SHP77 (cell line): ENCODE measurements at regions not wholly inside any gene's neighbourhood (a gene's known extent, or its start where the extent isn't known, plus 50 kb on each side); places are given as distances from the start of the nearest gene placed in this dataset.
"Not testable (repeated sequence)": the region's sequence is repeated elsewhere in the genome, so short reads cannot be mapped to it uniquely, and the experiment has no call there.

ENCODE experiments used
- DNase-seq, 2 experiments: peaks; one replicate each; lab custom pipeline; 2025; lab: John Stamatoyannopoulos, UW

DNA sequence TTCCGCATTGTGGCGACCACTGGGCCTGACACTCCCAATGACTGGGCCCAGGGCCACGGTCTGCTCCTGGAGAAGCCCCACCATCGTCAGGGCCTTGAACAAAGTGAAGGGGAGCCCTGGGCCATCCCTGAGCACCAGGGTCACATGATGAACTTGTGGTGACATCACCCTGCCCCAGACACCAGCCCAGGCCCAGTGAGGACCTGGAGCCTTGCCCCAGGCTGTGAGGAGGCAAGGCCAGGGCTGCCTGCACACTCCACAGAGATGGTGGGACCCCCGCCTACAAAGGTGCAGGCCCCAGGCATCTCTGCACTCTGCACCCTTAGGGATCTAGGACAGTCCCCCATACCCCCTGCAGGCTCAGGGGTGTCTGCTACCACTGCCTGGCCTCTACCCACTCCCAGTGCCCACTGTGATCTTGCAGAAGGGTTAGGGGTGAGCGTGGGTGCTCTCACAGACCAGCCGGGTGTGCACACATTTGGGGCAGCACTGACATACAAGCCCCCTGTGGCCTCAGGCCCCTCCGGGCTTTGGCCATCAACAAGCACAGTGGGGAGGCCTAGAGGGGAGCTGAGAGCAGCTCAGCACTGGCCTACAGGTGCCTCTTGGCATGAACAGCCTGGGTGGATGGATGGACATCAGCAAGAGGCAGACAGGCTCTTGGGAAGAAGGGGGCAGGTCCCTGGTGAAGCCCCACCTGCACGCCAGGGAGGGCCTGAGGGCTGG, 624.0 kb upstream of the LRRTM4 start:
- no peak for DNase-seq

- peak; percentile 20 to 21 for DNase-seq
These were observed 625.3 kb upstream of the LRRTM4 start for GRCh38 chr2:78147466-78147865.

GRCh38 chr2:78154586-78154985, 632.4 kb upstream of the LRRTM4 start:
- no peak for DNase-seq

DNA sequence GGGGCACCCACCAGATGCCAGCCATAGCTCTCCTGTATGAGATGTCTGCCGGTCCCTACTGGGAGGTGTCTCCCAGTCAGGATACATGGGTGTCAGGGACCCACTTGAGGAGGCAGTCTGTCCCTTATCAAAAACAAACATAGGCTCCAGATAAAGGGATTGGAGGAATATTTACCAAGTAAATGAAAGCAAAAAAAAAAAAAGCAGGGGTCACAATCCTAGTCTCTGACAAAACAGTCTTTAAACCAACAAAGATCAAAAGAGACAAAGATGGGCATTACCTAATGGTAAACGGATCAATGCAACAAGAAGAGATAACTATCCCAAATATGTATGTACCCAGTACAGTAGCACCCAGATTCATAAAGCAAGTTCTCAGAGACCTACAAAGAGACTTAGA, 640.0 kb upstream of the LRRTM4 start:
- no peak for DNase-seq

GRCh38 chr2:78172157-78172556, 650.0 kb upstream of the LRRTM4 start:
- not testable (repeated sequence) for DNase-seq

DNA sequence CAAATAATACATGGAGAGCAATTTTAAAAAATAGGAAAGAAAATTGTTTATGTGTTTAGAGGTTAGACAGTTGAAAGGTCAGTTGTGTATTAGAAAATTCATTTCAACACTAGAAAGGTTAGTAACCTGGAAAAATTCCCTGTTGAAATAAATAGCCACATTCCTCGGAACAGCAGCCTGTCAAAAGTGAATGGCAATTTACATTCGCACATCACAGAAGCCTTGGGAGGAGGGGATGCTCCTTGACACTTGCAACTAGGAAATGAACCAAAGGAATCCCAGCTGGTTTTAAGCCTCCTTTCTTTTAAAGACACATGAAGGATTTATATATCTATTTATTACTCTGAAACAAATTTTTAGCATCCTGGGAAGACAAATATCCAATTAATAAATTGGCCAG, 653.5 kb upstream of the LRRTM4 start:
- DNase-seq: no peak

GRCh38 chr2:78201064-78201575, 678.9 kb upstream of the LRRTM4 start:
- DNase-seq: no peak

GRCh38 chr2:78202366-78202765, 680.2 kb upstream of the LRRTM4 start:
- DNase-seq: no peak

DNA sequence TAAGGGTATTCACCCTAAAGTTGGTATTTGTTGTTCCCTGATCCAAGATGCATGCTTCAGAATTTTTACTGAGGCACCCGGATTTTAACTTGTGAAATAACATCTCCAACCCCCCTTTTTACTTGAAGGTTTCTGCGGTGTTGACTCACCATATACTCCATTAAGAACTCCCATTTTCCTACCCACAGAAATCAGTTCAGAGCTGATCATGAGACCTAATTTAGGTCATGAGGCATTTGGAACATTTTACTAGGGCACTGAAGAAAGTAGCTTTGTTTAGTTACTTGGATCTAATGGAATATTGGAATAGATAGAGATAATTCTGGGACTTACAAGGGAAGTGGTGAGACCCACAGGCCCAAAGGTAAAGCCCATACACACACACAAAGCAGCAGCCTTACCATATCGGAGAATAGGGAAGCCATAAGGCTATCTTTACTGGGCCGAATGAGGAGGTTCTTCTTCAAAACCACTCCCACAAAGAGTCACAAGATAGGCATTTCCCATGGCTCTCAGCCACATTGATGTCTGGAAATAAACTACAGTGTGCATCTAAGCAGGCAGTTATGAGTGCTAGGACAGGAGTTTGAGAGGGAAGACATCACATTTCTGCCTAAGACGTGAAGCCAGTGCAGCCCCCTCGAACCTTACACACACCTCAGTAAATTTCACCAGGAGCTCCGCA, 681.0 kb upstream of the LRRTM4 start:
- DNase-seq: no peak

GRCh38 chr2:78218066-78218465, 695.9 kb upstream of the LRRTM4 start:
- no peak for DNase-seq

- no peak for DNase-seq
These were observed 715.5 kb upstream of the LRRTM4 start for GRCh38 chr2:78237704-78238103.

- DNase-seq: no peak
These were observed 723.4 kb upstream of the LRRTM4 start for GRCh38 chr2:78245394-78246135.

GRCh38 chr2:78251708-78252107, 729.5 kb upstream of the LRRTM4 start:
- DNase-seq: no peak

GRCh38 chr2:78260861-78261260, 738.7 kb upstream of the LRRTM4 start:
- no peak for DNase-seq

DNA sequence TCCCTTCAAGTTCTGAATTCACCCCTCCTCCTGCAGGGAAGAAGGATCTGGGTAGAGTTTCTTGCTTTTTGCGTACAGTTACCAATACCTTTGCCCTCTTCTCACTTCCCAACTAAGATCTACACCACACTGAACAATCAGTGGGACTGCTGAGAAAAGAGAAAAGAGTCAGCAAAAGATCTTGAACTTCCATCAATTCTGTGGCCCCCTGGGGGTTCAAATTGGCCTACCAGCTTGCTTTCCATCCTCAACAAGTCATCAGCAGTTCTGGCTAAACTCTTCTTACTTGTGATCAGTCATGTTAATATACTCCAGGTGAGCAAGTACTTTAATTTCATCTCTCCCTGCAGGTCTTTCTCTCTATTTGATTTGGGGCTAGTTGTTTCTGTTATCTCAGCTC, 739.3 kb upstream of the LRRTM4 start:
- DNase-seq: no peak

GRCh38 chr2:78262089-78262488, 739.9 kb upstream of the LRRTM4 start:
- DNase-seq: not testable (repeated sequence)

DNA sequence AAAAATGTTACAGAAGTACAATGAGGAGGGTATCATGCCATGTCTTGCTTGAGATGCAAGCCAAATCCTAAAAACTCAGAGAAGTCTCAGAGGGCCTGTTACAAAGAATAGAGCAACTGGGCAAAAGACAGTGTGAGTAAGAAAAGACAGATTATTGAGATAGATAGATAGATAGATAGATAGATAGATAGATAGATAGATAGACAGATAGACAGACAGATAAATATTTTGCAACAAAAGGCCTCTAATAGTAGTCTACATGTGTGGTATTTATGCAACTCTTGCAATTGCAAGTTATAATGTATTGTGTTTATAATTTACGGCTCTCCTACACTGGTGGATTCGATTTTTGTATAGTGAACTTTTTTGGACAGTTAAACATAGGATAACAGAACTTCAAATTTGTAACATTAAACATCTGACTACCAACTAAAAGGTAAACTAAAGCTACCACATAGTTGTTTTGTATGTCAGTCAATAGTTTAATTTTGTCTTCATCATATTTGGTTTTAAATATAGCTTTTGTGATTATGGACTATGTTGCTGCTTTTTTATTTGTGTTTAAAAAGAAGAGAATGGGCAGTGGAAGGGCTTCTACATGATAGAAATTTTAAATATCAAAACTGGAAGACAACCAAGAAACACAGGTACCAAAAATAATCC, 740.7 kb upstream of the LRRTM4 start:
- no peak for DNase-seq

DNA sequence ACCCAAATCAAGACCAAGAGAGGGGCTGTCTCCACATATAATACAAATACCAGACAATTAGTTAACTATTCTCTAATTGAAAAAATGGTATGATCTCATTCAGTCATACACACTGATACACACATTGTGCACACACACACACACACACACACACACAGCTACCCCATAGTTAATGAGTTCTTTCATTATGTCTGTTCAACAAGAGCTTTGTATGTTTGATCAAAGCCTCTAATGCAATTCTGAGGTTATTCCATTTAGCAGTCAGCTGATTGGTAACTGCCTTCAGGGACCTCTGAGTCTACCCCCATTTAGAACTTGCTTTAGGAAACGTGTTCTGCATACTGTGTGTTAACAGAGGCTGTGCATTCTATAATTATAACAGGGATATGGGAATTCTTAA, 741.4 kb upstream of the LRRTM4 start:
- DNase-seq: no peak

DNA sequence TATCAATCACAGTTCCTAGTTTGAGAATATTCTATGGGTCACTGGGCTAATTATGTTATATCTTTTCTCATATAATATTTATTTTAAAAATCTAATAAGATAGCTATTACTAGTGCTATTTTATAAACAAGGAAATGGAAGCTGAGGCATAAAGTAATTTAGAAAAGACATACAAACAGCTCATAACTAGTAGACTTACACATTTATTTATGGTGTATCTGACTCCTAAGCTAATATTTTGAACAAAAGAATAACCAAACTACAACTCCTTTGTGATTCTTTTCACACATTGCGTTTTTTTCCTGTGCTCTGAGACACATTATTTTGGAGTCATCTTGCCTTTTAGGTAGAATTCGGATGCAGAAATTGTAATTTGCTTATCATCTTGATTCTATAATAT, 742.0 kb upstream of the LRRTM4 start:
- no peak for DNase-seq

GRCh38 chr2:78281164-78281563, 744.3 kb upstream of the REG3G start:
- no peak for DNase-seq

- no peak for DNase-seq
These were observed 734.8 kb upstream of the REG3G start for GRCh38 chr2:78290581-78291214.

GRCh38 chr2:78293768-78294167, 731.7 kb upstream of the REG3G start:
- no peak for DNase-seq
